HG02981 (cell line): ENCODE measurements at regions not wholly inside any gene's neighbourhood (a gene's known extent, or its start where the extent isn't known, plus 50 kb on each side); places are given as distances from the start of the nearest gene placed in this dataset.

Source experiments
- ATAC-seq: cut with Tn5 transposase; IDR thresholded peaks from one replicate; pipeline ENCODE4 v1.9.1; 2021; ENCODE audit warnings: mild to moderate bottlenecking, moderate library complexity; ENCODE audit not compliant: unreplicated experiment

DNA sequence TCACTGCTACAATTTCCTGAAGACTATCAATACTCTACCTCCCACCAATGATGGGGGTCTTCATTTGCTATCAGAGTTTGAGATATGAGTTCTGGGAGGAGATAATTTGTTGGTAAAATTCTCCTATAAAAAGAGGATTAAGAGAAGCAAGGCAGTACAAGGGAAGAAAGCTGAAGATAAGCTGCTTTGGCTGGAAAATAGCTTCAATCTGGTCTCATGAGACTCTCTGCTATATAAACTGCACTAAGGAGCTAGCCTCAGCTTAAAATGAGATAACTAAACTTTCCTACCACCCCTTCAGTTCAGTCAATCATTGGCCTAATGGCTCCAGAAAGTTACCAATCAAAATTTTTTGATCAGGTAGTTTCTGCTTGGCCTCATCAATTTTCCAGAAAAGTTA is 2105.0 kb downstream of the ARAP2 start:
- ATAC-seq: no peak

DNA sequence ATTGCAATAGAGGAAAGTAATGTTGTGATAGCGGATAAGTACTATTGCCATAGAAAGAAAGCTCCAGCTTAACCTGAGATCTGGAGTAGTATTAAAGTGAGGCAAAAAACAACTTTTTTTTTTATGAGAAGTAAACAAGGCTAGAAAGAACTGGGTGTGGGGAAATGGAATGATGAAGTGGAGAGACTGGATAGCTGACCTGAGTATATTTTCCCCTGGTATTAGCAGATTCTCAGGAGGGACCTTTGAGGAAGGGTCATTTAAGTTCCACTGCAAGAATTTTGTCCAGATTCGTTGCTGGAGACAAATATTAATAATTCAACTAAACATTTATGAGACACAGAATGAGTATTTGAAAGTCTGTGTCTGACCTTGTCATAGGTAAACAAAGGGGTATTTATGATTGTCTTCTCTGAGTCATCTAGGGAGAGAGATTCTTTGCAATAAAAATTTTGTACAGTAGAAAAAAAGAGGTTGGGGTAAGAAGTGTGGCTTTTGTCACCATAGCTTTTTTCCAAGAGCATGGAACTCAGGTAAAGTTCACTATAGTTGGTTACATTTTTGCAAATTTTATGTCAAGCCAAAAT is 2095.9 kb downstream of the ARAP2 start:
- no peak for ATAC-seq

DNA sequence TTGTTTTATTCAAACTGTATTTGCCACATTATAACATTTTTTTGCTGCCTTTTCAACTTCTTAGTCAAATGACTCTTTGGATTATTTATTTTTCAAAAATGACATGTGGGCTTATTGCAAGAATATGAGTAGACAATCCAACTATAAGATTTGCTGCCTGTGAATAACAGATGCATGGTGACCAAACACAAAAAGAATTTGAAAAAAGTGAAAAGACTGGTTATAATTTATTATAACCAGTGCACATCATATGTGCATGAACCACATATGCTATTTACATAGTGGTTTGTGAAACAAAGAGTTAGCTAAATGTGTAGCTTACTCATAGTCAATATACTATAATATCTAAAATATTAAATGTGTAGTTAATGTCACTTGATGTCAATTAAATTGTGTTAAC is 2086.8 kb downstream of the ARAP2 start:
- no peak for ATAC-seq

DNA sequence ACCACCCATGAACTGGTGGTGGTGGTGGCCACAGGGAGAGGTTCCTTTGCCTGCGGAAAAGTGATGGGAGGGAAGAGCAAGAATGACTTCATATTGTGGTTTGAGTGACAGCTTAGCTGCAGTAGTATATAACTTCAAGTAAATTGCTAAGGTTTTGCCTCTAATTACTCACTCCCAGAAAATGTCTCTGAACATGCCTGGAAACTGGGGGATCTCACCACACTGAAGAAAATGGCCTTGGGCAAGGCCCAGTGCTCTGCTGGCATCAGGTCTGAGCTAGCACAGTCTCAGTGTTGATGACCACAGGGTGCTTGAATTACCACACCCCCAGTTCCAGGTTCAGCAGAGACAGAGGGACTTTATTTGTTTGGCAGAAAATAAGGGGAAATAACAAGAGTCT is 2085.4 kb downstream of the ARAP2 start:
- no peak for ATAC-seq

DNA sequence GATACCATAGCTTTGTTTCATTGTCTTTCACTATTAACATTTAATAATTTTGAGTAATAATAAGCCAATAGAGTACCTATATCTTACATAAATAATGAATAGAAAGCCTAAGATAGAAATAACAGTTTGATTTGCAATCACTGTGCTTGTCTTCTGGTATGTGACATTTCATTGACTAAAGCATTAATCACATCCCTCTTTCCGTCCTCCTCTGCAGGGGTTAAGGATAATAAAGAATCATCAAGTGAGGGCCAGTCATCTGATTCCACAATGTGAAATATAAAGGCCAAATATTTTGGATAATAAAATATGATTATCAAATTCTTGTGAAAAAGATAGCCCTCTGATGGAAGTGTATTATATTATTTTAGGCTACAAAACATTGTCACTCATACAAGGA is 2073.4 kb downstream of the ARAP2 start:
- ATAC-seq: no peak

DNA sequence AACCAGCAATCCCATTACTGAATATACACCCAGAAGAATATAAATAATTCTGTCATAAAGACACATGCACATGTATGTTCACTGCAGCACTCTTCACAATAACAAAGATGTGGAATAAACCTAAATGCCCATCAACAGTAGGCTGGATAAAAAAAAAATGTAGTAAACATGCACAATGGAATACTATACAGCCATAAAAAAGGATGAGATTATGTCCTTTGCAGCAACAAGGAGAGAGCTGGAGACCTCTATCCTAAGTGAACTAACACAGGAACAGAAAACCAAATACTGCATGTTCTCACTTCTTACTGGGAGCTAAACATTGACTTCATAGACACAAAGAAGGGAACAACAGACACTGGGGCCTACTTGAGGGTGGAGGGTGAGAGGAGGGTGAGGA is 2067.7 kb downstream of the ARAP2 start:
- ATAC-seq: no peak

DNA sequence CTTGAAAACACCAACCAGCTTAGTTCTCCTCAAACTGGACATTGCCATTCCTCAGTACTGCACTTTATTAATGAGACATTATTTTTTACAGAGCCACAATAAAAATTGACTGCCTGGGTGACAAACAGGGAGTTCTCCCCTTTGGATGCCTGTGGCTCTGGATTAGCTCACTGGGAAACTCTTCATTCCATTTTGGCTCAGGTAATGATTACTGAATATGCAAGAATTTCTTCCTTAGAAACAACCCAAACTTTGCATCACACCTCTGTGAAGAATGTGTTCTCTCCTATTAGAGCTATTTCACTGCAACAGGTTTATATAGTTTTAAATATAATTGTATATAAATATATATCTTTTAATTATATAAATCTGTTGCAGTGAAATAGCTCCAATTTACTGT is 2065.8 kb downstream of the ARAP2 start:
- no peak for ATAC-seq

DNA sequence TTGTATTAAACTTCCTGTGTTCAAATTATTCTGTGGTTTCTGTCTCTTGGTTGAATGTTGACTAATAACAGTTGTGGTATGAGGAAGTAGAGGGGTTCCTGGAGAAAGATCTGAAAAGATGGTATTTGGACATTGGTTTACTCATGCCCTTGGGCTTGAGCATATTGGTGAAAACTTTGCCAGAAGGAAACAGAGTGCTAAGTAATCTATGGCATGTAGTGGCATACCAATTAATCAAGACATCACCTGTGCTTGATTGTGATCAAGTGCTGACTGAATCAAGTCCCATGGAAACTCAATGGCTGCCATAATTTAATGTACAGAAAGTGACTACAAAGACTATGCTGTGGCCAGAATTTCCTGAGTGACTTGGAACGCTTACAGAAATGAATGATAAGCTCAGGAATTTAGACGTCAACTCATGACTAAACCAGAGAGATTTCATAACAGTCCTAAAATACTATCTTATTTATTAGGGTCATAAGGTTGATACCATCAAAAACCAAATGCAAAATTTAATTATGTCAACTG is 2062.9 kb downstream of the ARAP2 start:
- no peak for ATAC-seq

DNA sequence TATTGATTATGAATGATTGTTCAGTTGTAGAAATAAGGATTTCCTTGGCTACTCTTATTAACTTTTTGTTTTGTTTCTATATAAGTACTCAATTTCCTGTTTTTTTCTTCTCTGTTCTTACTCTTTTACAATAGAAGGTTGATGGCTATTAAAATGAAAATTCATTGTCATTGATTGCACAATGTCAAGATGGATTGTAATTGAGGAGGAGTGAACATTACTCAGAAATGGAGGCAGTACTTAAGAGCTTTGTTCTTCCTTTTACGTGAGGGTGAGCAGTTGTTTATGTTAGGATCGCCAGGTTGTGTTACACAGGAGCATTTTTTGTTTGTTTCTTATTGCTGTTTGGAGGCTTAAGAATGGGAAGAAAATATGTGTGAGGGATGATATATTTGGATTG is 2062.4 kb downstream of the ARAP2 start:
- no peak for ATAC-seq

DNA sequence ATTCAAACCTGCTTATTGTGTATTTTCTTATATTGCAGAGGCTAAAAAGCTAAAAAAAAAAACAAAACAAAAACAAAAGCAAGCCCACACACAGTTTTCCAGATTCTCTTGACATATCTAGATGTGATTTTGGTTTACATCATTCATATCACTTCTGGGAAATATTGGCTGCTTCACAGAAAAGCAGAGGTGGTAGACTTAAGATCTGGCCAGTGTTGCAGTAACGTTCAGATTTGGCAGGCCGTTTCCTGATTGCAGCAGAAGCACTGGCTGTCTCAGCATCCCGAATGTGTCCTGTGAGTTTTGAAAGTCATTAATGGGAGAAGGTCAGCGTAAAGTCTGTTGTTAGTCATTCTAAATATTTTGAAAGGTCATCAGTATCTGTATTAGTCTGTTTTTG is 2062.0 kb downstream of the ARAP2 start:
- ATAC-seq: no peak

DNA sequence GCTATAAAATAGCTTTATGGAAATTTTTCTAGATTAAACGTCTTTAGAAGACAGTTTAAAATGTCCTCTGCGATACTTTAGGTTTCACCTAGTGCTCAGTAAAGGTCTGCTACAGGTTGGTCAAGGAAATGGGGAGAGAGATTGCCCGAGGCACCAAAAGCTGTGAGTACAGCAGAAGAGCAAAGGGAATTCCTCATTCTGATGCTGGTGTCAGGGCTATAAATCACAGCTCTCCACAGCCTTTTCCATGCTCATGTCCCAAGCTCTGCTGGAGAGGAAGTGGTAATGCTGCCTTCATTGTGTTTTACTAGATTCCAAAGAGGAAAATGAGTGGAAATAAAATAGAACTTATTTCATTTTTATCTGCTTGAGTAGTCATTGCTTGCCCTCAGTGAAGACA is 2060.4 kb downstream of the ARAP2 start:
- ATAC-seq: no peak

DNA sequence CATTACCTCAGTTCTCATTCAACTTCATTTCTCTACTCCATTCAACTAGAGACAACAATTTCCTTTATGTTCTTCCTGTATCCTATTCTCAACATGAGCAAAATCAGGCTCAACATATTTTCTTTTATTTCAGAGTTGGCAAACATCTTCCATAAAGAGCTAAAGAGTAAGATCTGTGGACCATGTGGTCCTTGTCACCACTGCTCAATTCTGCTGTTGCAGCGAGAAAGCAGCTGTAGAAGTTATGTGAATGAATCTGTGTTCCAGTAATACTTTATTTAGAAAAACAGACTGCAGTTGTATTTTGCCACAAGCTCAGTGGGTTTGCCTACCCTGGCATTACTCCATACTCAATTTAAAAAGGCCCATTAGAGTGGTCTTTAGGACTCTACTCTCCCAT is 2057.3 kb downstream of the ARAP2 start:
- no peak for ATAC-seq

DNA sequence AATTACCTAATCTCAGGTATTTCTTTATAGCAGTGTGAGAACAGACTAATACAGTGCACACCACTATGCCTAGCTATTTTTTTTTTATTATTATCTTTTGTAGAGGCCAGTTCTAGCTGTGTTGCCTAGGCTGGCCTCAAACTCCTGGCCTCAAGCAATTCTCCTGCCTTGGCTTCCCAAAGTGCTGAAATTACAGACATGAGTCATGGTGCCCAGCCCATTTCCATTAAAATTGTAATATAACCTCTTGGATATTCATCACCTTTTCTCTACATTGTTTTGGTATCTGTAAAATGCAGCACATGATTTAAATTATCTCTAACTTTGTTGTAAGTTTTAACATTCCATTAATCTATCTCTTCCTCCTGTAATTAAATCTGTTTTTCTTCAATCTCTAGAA is 2052.9 kb downstream of the ARAP2 start:
- no peak for ATAC-seq

DNA sequence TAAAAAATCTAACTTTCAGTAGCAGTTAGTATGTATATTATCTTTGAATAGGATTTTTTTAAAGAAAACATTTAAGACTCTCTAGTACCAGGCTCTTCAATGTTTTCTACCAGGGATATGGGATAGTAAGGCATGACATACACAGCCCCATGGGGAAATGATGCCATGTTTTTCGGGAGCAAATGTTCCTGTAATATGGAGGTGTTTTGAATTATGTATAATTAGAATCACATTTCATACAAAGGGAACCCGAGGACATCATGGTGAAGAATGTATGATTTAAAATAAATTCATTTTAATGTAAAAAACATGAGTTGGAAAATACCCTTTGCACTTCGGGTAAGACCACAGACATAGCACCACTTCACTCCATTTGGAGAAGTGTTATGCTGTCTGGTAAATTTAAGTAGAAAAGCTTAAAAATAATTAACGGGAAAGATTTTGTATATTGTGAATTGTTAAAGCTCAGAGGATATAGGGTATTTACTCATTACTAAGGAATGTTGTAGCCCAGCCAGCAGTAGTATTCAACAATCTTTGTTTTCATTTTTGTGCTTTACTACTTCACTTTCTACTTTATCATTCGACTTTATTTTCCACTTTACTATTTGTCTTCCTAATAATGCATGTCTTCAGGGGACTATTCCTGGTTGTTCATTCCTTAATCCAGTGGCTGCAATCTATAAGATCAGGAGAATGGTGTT is 2050.7 kb downstream of the ARAP2 start:
- no peak for ATAC-seq

DNA sequence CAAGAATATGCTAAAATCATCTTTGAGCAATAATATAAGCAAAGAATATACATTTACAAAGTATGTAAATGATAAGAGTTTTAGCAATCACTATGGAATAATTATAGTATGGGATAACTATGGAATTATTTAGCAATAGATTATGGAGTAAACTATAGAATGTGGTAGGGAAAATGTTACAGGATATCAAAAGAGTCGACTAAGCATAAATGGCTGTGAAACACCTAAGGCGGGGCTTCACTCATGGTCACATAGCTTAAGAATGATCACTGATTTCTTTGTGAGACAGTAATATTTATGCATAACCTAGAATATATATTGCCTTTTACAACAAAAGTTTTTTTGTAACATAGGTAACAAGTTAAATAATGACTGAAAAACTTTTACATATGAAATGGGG is 2049.7 kb downstream of the ARAP2 start:
- no peak for ATAC-seq

DNA sequence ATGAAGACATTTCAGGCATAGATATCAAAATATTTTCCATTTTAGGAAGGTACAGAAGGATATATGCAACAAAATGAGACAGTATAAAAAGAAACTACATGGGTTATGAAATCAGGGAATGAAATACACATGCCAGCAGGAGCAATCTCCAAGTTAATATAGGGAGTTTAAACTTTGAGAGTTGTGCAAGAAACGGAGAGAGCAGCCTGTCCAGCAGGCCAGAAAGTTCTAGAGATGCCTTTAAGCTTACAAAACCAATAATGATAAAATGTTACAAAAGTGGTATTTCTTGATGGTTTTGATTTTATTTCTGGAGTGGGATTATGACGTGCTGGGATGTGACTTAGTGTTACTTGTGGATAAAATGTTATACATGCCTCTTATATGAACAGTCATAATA is 2047.9 kb downstream of the ARAP2 start:
- no peak for ATAC-seq

DNA sequence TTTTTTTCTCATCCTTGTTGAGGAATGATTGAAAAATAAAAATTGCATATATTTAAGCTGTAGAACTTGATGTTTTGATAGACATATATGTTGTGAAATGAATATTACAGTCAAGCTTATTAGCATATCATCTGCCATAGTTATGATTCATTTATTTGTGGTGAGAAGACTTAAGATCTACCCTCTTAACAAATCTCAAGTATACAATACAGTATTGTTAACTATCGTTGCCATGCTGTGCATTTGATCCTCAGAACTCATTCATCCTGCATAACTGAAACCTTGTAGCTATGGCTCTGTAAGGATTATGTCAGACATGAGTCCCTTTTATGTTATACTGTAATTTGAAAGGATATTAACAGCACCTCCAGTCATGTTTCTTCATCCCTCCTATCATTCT is 2045.3 kb downstream of the ARAP2 start:
- ATAC-seq: no peak

DNA sequence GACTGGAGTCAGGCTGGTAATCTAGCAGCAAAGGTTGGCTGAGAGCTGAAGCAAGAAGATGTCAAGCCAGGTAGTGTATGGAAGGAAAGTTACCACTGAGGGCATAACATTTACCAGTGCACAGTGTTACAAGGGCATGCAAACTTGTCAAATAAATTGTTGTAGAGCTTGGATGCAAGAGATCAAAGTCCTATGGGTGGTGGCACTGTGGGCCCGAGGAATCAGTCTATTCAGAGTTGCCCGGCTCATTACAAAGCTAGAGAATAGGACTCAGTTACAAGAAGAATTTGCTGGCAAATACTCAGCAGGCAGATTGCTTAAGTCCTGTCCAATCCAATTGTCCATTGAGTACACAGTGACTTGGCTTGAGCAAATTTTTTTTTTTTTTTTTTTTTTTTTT is 2043.8 kb downstream of the ARAP2 start:
- no peak for ATAC-seq

DNA sequence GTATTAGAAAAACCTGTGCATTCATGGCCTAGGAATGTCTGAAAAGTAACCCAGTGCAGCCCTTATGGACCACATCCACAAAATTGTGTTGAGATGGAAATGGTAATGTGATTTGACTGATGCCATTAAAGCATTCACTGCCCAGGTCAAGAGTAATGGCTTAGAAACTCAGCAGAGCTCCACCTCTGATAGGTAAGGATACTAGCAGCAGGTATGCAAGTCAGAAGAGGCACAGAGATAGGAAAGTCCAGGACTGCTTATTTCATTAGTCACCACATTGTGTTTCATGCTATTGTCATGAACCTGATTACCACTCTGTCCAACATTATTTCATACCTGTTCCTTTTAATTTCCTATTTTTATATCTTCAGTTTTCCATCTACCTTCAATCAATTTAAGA is 2042.2 kb downstream of the ARAP2 start:
- no peak for ATAC-seq

DNA sequence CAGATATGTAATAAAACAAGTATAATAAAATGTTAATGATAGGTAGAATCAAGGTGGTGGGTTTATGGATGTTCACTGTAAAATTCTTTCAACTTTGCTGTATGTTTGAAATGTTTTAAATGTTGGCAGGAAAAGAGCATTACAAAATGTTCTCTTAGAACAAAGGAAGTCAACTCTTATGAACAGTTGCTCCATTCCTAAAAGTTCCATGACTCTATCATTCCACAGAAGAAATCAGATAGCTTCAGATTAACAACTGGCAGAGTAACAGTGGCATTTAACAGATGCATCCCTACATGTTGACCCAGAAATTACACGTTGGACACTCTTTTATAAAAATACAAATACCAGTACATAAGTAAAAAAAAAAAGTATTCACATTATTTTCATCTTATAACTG is 2023.7 kb downstream of the ARAP2 start:
- no peak for ATAC-seq

DNA sequence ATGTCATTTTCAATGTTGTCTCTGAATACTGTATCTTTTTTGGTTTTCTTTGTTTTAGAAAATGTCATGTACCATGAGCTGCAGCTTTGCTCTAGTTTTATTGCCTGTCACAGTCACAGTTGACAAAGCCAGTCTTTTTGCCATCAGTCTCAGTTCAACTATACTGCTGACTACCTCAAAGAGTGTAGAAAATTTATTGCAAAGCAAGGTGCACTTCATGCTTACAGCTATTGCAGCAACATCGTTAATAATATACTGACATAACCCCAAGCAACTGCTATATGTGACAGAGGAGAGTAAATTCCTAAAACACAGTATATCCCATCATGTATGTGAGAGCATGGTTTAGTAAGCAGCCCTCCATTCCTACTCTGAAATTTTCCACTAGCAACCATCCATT is 2022.3 kb downstream of the ARAP2 start:
- no peak for ATAC-seq

DNA sequence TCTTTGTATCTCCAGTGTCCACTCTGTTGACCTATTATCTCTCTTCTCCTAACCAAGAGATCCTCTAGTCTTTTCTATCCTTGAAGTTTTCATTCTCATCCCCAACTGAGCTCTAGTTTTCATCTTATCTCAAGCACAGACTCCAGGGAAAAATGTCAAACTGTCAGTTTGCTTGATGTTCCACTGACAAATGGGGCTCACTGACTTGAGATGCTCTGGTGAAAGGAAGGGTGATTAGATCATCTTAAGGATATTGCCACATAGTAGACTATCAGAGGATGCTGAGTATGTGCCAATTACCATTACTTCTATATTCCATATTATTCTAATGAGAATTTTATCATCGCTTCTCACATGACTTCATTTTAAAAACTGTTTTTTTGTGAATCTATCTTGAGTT is 2008.2 kb downstream of the ARAP2 start:
- ATAC-seq: no peak

DNA sequence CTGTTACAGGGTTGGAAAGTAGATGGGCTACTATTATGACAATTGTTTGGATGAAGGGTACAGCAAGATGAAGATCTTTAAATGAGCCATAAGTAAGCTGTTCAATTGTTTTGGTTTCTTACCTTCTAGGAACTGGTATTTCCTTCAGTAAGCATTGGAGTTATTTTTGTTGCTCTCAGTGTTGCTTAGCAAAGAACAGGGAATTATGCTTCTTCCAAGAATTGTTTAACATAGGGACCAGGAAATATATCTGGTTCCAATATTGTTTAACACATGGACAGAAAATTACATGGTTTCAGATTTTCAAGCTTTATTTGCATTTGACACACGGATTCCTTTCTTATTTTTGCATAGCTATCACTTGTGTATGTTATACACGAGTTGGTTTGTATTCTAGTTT is 1999.0 kb downstream of the ARAP2 start:
- no peak for ATAC-seq
